ENCODE measurements at regions not wholly inside any gene's neighbourhood (a gene's known extent, or its start where the extent isn't known, plus 50 kb on each side); places are given as distances from the start of the nearest gene placed in this dataset.

GRCh38 chr14:30297876-30298795 is 260.8 kb upstream of the G2E3 start:
- TF ChIP-seq CTCF (IDR thresholded peaks at IDR 0.05) (no peak), ZFX (IDR thresholded peaks at IDR 0.05; ENCODE audit: borderline replicate concordance) (no peak)
- H3K27ac ChIP-seq, result no peak overlapping the region

GRCh38 chr14:30299915-30300314 is 259.0 kb upstream of the G2E3 start:
- TF ChIP-seq ZFX (IDR thresholded peaks at IDR 0.05; ENCODE audit: borderline replicate concordance) (no peak), CTCF (IDR thresholded peaks at IDR 0.05) (no peak)
- no peak overlapping the region for H3K27ac ChIP-seq

- TF ChIP-seq ZFX (IDR thresholded peaks at IDR 0.05; ENCODE audit: borderline replicate concordance) (no peak), CTCF (IDR thresholded peaks at IDR 0.05) (no peak)
- no peak overlapping the region for H3K27ac ChIP-seq
Measured at GRCh38 chr14:30303350-30303749, 255.6 kb upstream of the G2E3 start.

- TF ChIP-seq ZFX (IDR thresholded peaks at IDR 0.05; ENCODE audit: borderline replicate concordance) (no peak), CTCF (IDR thresholded peaks at IDR 0.05) (no peak)
- no peak overlapping the region for H3K27ac ChIP-seq
Measured at GRCh38 chr14:30305346-30305745, 253.6 kb upstream of the G2E3 start.

- H3K27ac ChIP-seq, result no peak overlapping the region
- TF ChIP-seq CTCF (IDR thresholded peaks at IDR 0.05) (no peak), ZFX (IDR thresholded peaks at IDR 0.05; ENCODE audit: borderline replicate concordance) (no peak)
Measured at GRCh38 chr14:30309405-30309804, 249.6 kb upstream of the G2E3 start.

GRCh38 chr14:30312214-30312613 is 246.7 kb upstream of the G2E3 start:
- no peak overlapping the region for H3K27ac ChIP-seq
- TF ChIP-seq ZFX (IDR thresholded peaks at IDR 0.05; ENCODE audit: borderline replicate concordance), result no peak
- TF ChIP-seq CTCF (IDR thresholded peaks at IDR 0.05), result no peak

- H3K27ac ChIP-seq, result no peak overlapping the region
- TF ChIP-seq CTCF (IDR thresholded peaks at IDR 0.05), result no peak
- no peak for TF ChIP-seq ZFX (IDR thresholded peaks at IDR 0.05; ENCODE audit: borderline replicate concordance)
Measured at GRCh38 chr14:30317729-30318128, 241.2 kb upstream of the G2E3 start.
